Panc1 (cell line): ENCODE measurements at regions not wholly inside any gene's neighbourhood (a gene's known extent, or its start where the extent isn't known, plus 50 kb on each side); places are given as distances from the start of the nearest gene placed in this dataset.
A peak's percentile ranks its signal among the peaks of the same experiment; 100 is the strongest.

Experiments used
- POLR2AphosphoS5 ChIP-seq: IDR thresholded peaks from 2 replicates; pipeline ENCODE4 v1.6.1; 2012; ENCODE audit warnings: mild to moderate bottlenecking, low read depth, low read length, moderate library complexity
- REST ChIP-seq, 2 experiments: IDR thresholded peaks; 2 replicates each; pipeline ENCODE4 v1.6.1; 2011 to 2012; ENCODE audit warnings: low read depth in 2 of 2, control low read depth in 1 of 2, low read length in 1 of 2, mild to moderate bottlenecking in 1 of 2, moderate library complexity in 1 of 2; ENCODE audit not compliant: insufficient read depth in 1 of 2
- SIN3A ChIP-seq: IDR thresholded peaks from 2 replicates; pipeline ENCODE4 v1.6.1; 2012; ENCODE audit warnings: low read depth, mild to moderate bottlenecking, low read length, moderate library complexity, borderline replicate concordance; ENCODE audit not compliant: insufficient read depth
- TCF7L2 ChIP-seq: IDR thresholded peaks from 2 replicates; pipeline ENCODE4 v1.6.1; 2011; ENCODE audit warnings: mild to moderate bottlenecking, low read depth, low read length, inconsistent platforms
- TF ChIP-seq, protein P1 (sequence below): fragments of 450-650 bp; IDR thresholded peaks from 2 replicates; pipeline ENCODE4 v1.5.1; 2017; ENCODE audit warnings: mild to moderate bottlenecking

DNA sequence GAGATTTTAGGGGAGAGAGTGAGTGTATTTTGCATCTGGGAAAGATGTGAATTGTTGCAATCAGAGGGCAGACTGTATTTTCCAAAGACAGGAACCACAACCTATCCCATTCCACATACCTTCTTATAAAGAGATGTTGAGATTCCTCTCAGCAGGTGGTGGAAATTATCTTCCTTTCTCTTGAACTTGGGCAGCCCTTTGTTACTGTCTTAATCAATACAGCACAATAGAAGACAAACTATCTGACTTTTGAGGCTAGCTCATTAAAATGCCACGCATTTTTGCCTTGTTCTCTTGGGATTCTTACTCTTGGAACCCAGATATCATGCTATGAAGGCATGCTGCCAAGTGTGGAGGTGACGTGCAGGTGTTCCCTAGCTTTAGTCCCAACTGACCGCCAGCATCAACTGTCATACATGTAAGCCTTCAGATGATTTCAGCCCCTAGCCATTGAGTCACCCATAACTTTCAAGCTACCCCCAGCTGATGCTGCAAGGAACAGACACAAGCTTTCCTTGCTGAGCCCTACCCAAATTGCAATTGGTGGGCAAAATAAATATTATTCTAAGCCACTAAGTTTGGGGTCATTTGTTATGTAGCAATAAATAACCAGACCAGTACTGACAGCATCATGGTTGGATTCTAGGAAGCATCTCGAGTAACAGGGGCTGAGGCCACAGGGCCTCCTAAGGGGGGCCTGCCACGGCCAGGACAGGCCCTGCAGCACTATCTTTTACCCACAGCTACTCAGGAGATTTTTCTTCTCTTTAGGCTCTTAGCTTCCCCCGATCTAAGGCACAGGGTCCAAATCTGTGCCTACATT lies 63.0 kb downstream of the RPL27A start:
- no peak for TF ChIP-seq REST (IDR thresholded peaks at IDR 0.05; ENCODE audit: insufficient read depth in 1 of 2, low read depth in 2 of 2, low read length in 1 of 2)
- TF ChIP-seq, protein P1, sequence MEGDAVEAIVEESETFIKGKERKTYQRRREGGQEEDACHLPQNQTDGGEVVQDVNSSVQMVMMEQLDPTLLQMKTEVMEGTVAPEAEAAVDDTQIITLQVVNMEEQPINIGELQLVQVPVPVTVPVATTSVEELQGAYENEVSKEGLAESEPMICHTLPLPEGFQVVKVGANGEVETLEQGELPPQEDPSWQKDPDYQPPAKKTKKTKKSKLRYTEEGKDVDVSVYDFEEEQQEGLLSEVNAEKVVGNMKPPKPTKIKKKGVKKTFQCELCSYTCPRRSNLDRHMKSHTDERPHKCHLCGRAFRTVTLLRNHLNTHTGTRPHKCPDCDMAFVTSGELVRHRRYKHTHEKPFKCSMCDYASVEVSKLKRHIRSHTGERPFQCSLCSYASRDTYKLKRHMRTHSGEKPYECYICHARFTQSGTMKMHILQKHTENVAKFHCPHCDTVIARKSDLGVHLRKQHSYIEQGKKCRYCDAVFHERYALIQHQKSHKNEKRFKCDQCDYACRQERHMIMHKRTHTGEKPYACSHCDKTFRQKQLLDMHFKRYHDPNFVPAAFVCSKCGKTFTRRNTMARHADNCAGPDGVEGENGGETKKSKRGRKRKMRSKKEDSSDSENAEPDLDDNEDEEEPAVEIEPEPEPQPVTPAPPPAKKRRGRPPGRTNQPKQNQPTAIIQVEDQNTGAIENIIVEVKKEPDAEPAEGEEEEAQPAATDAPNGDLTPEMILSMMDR: no peak
- peak; percentile 49; the same call in 1 of the 2 replicates for TF ChIP-seq TCF7L2
- TF ChIP-seq POLR2AphosphoS5: no peak
- no peak for TF ChIP-seq SIN3A
